Left ventricle myocardium inferior (tissue), 1 donor: ENCODE measurements at regions not wholly inside any gene's neighbourhood (a gene's known extent, or its start where the extent isn't known, plus 50 kb on each side); places are given as distances from the start of the nearest gene placed in this dataset.

Source experiments
- DNase-seq: peaks from one replicate; pipeline ENCODE4 v3.0.0-alpha.2; 2020
- H3K27ac ChIP-seq: fragments of 200-600 bp; replicated peaks from 2 replicates; pipeline ENCODE4 v1.8.0; 2021
- H3K27me3 ChIP-seq: fragments of 200-600 bp; 2 replicates; pipeline ENCODE4 v1.8.0; 2021; ENCODE audit warnings: low read depth
- H3K36me3 ChIP-seq: fragments of 200-600 bp; 2 replicates; pipeline ENCODE4 v1.8.0; 2021
- H3K4me1 ChIP-seq: fragments of 200-600 bp; 2 replicates; pipeline ENCODE4 v1.8.0; 2021
- H3K4me3 ChIP-seq: fragments of 200-600 bp; 2 replicates; pipeline ENCODE4 v1.8.0; 2021; ENCODE audit warnings: mild to moderate bottlenecking, moderate library complexity
- H3K9me3 ChIP-seq: fragments of 200-600 bp; replicated peaks from 2 replicates; pipeline ENCODE4 v1.8.0; 2021
- CTCF ChIP-seq: fragments of 200-600 bp; IDR thresholded peaks from 2 replicates; pipeline ENCODE4 v1.8.0; 2021; ENCODE audit warnings: antibody characterized with exemption, mild to moderate bottlenecking, borderline replicate concordance
- intact Hi-C: fragments of 100-400 bp; cut with micrococcal nuclease; formaldehyde crosslinking; loops from one replicate; pipeline ENCODE4 v1.11.0; 2022
- donor health status: DM: no; HTN: yes; CAD: no; lungs with severe emphysema.

GRCh38 chr17:79484600-79485418, 126.0 kb downstream of the RBFOX3 start:
- H3K9me3 ChIP-seq: no peaks in the 10 kb centered on the region
- H3K36me3 ChIP-seq: no peaks in the 10 kb centered on the region
- no peak overlapping the region for H3K27ac ChIP-seq
- DNase-seq: no peak
- H3K4me1 ChIP-seq: no peaks in the 10 kb centered on the region
- H3K4me3 ChIP-seq: no peak overlapping the region
- TF ChIP-seq CTCF: no peak
- intact Hi-C loops: no loop called here
- H3K27me3 ChIP-seq: peaks cover 97% of the 10 kb centered on the region

GRCh38 chr17:79483842-79484241, 127.0 kb downstream of the RBFOX3 start:
- Histone ChIP-seq H3K4me1 (no peaks in the 10 kb centered on the region), H3K27ac (no peak overlapping the region), H3K4me3 (no peak overlapping the region), H3K27me3 (peaks cover 100% of the 10 kb centered on the region), H3K9me3 (no peaks in the 10 kb centered on the region), H3K36me3 (no peaks in the 10 kb centered on the region)
- TF ChIP-seq CTCF: no peak
- intact Hi-C loops: no loop called here
- DNase-seq: no peak

- H3K27me3 ChIP-seq: peaks cover 100% of the 10 kb centered on the region
- DNase-seq: no peak
- no peak overlapping the region for H3K4me3 ChIP-seq
- H3K4me1 ChIP-seq: no peaks in the 10 kb centered on the region
- no peaks in the 10 kb centered on the region for H3K9me3 ChIP-seq
- intact Hi-C loops: no loop called here
- H3K27ac ChIP-seq: no peak overlapping the region
- no peak for TF ChIP-seq CTCF
- no peaks in the 10 kb centered on the region for H3K36me3 ChIP-seq
These were observed 127.9 kb downstream of the RBFOX3 start for GRCh38 chr17:79482727-79483521.

- DNase-seq: no peak
- intact Hi-C loops: no loop called here
- TF ChIP-seq CTCF: no peak
- Histone ChIP-seq H3K4me3 (no peak overlapping the region), H3K27me3 (peaks cover 100% of the 10 kb centered on the region), H3K4me1 (no peaks in the 10 kb centered on the region), H3K36me3 (no peaks in the 10 kb centered on the region), H3K9me3 (no peaks in the 10 kb centered on the region), H3K27ac (no peak overlapping the region)
These were observed 131.0 kb downstream of the RBFOX3 start for GRCh38 chr17:79479876-79480275.

GRCh38 chr17:79478841-79479240, 132.0 kb downstream of the RBFOX3 start:
- H3K4me3 ChIP-seq: no peak overlapping the region
- intact Hi-C loops: no loop called here
- H3K4me1 ChIP-seq: no peaks in the 10 kb centered on the region
- no peak for DNase-seq
- no peaks in the 10 kb centered on the region for H3K9me3 ChIP-seq
- no peak overlapping the region for H3K27ac ChIP-seq
- TF ChIP-seq CTCF: no peak
- no peaks in the 10 kb centered on the region for H3K36me3 ChIP-seq
- peaks cover 100% of the 10 kb centered on the region for H3K27me3 ChIP-seq
